H7 (cell line): ENCODE measurements at regions not wholly inside any gene's neighbourhood (a gene's known extent, or its start where the extent isn't known, plus 50 kb on each side); places are given as distances from the start of the nearest gene placed in this dataset.

ENCODE experiments used
- DNase-seq: peaks from one replicate; pipeline ENCODE4 v3.0.0; 2012
- H3K27me3 ChIP-seq: 2 replicates; pipeline ENCODE4 v1.6.0; 2011; ENCODE audit warnings: mild to moderate bottlenecking, low read length; ENCODE audit not compliant: control insufficient read depth, insufficient read depth
- H3K36me3 ChIP-seq: replicated peaks from 2 replicates; pipeline ENCODE4 v1.5.1; 2011; ENCODE audit warnings: low read length; ENCODE audit not compliant: control insufficient read depth, insufficient read depth
- H3K4me3 ChIP-seq: 2 replicates; pipeline ENCODE4 v1.5.1; 2011; ENCODE audit warnings: low read depth, mild to moderate bottlenecking, control low read depth, low read length, moderate library complexity; ENCODE audit not compliant: insufficient read depth

DNA sequence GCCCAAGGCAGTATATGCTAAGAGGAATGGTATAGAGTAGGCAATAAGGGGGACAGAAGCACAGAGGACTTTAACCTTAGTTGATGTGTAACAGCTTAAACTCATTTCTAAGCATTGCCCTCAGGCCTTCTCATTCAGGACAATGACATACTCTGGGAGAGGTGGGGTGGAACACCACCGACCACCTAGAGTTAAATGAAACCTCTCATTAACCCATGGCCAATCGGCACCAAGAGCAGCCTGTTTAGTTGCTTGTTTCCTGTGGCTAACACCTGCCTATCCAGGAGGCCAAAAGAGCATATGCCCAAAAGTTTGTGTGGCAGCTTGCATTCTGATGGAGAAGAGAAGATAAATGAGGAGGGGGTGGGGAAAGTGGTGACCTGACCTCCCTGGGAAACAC is 50.0 kb downstream of the PABIR2 start:
- Histone ChIP-seq H3K36me3 (no peaks in the 10 kb centered on the region), H3K27me3 (no peaks in the 10 kb centered on the region)
- no peak for DNase-seq

DNA sequence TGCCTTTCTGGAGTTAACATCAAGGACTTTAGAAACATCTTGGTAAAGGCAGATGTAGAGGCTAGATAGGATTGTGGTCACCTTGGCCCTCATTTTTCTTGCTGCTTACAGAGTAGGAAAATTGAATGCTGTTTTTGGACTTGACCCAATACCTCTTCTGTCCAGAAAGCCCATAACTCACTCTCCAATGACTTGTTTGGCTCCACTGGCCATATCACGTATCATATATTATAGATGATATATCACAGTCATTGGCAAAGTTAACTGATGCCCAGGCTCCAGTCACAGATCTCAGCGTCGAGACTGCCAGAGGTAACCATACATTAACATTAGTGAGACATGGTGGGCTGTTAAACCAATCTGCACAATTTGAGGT is 50.6 kb downstream of the PABIR2 start:
- Histone ChIP-seq H3K36me3 (no peaks in the 10 kb centered on the region), H3K27me3 (no peaks in the 10 kb centered on the region), H3K4me3 (no peak overlapping the region)
- DNase-seq: no peak

More for the DNA sequence above, 50.0 kb downstream of the PABIR2 start:
- H3K4me3 ChIP-seq: no peak overlapping the region

DNA sequence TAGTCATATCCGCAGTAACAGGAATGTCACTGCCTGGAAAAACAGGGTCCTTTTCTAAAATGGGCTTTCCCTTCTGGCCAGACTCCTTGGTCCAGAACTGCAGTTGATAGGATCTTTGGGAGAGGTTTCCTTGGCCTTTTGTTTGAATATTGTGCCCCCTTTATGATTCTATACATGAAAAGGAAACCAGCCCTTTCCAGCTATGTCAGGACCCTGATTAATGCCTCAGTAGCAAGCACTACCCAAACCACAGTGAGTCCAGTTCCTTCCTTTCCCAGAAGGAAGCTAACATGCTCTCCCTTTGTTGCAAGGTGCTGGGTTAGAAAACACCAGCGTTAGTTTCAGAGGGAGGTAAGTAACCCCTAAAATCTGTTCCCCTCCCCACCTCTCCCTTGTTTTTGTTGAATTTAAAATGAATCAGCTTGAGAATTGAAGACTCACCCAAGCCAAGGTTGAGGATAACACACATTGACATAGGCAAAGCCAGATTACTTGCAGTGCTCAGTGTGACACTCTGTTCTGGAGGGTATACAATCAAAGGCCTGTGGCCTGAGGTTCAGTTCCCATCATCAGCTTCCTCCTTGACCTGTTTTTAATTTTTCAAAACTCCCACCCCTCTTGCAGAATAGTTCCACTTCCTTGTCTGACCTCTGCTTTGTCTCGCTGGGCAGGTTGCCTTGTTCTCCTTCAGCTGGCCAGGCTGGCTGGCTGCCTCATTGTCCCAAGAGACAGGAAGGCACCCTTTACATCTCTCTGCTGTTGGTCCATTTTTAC is 51.2 kb downstream of the PABIR2 start:
- no peaks in the 10 kb centered on the region for H3K27me3 ChIP-seq
- H3K4me3 ChIP-seq: no peak overlapping the region
- H3K36me3 ChIP-seq: no peaks in the 10 kb centered on the region
- no peak for DNase-seq

DNA sequence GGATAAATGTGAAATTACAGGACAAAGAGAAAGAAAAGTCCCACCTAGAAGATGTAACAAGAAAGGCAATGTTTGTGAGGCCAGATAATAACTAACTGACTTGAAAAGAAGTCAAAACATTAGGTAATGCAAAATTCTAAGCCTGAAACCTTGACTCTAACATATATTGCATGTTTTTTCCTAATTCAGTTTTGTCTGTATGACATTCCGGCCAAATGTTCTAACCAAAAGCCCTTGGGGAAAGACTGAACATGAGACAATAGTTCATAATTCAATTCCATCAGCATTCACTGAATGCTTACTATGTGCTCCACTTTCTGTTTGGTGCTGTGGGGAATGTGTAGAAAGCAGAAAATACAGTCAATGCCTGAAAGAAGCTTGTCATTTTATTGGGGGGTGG is 53.9 kb downstream of the PABIR2 start:
- Histone ChIP-seq H3K36me3 (no peaks in the 10 kb centered on the region), H3K4me3 (no peak overlapping the region), H3K27me3 (no peaks in the 10 kb centered on the region)
- DNase-seq: no peak

DNA sequence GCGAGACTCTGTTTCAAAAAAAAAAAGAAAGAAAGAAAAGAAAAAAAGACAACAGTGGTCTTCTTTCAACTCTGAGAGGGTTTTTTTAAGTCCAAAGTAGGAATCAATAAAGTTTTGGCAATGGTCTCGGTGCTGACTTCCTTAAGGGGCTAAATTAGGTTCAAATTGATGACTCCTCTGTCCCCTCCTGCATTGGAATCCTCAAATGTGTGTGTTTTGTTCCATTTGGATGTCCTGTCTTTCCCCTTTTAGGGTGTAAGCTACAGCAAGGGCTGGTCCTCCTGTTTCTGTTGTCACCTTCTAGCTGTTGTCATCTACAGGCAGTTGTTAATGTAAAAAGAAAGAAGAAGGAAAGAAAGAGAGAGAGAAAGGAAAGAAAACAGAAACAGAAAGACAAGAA is 54.4 kb downstream of the PABIR2 start:
- no peaks in the 10 kb centered on the region for H3K36me3 ChIP-seq
- H3K4me3 ChIP-seq: no peak overlapping the region
- H3K27me3 ChIP-seq: no peaks in the 10 kb centered on the region
- DNase-seq: no peak

DNA sequence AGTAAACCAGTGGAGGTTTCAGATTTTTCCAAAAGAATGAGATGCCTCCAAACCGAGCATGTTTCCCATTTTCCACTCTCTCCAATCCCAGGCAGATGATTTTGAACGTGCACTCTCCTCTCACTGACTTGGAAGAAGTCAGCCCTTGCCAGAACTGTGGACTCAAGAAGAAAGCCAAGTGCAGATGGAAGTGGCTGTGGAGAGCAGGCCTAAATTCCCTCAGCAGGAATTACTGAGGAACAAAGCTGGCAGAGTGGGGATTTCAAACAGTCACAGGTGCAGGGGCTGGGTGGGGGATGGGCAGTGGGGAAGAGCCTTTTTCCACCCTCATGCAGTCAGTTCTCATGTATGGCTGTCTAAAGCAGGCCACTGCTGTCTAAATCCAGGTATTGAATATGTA is 55.3 kb downstream of the PABIR2 start:
- no peaks in the 10 kb centered on the region for H3K36me3 ChIP-seq
- DNase-seq: no peak
- H3K27me3 ChIP-seq: no peaks in the 10 kb centered on the region
- H3K4me3 ChIP-seq: no peak overlapping the region

DNA sequence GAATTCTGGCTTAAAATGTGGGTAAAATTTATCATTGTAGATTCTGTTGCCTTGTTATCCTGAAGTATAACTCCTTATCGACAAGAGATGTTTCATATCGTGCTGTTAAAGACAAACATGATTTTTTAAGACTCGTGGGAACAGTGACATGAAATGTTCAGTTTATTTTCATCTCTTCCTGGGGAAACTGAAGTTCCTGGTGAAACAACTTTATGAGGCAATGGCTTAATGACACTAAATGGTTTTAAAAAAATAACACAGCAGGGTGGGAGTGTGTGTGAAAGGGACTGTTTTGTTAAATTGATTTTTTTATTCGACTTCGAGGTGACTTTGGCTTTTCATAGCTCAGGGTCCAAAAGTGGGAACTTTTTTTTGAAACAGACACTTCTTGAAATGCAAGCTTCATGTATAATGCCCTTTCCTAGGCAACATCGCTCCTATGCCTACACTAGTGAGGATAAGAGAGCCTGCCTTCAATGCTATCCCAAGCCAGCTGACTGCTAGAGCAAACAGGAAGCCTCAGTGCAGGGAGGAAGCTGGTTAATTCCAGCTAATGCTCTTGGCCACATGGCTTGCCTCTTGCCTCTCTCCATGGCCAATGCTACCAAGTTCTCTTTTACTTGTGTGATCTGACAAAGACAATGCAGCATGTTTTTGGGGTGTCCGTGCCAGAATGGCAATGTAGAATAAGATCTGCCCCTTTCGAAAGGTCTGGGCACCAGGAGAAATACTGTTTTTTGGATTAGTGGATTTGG is 57.8 kb downstream of the PABIR2 start:
- Histone ChIP-seq H3K4me3 (no peak overlapping the region), H3K36me3 (no peaks in the 10 kb centered on the region), H3K27me3 (no peaks in the 10 kb centered on the region)
- no peak for DNase-seq

DNA sequence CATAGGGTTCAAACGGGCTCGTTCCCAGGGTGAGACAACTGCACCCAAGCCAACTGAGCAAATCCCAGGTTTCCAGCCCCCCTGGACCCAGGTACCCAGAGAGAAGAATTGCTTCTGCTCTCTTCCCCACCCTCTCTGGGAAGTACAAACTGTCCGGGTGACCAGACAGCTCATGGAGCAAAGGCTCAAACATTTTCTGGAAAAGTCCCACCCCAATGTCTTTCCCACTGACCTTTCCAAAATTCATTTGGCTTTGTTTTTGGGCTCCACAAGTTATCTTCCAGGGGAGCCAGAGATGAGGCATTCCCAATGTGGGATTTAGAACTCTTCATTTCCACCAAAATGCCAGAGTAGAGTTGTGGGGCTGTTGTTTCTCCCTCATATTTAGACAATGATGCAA is 58.6 kb downstream of the PABIR2 start:
- H3K36me3 ChIP-seq: no peaks in the 10 kb centered on the region
- no peaks in the 10 kb centered on the region for H3K27me3 ChIP-seq
- H3K4me3 ChIP-seq: no peak overlapping the region
- DNase-seq: no peak

DNA sequence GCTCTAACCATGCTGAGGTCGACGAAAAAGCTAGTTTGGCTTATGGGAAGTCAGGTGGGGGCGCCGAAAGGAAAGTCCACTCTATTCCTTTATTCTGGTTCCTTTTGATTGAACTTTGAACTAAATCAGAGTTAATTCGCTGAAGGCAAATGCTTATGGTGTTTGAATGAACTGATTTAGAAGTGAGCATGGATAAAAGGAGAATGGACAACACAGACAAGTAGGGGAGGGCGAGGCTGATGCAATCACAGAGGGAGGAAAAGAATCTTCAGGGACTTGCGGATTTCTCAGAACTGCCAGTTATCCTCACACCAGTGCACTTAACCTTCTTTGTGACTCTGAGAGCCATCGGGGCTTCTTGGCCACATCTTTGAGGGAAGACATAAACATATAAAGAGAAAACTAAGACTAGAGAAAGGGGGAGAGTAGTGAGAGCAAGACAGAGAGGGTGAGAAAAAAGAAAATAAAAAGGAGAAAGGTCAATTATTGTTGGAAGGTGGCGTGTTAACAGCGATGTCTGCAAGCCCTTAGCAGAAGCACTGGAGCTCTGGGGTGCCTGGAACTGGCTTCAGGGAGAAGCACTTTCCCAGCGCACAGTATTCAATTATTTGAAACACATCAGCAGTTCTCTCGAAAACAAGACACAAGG is 59.2 kb downstream of the PABIR2 start:
- Histone ChIP-seq H3K36me3 (no peaks in the 10 kb centered on the region), H3K4me3 (no peak overlapping the region), H3K27me3 (no peaks in the 10 kb centered on the region)
- no peak for DNase-seq

DNA sequence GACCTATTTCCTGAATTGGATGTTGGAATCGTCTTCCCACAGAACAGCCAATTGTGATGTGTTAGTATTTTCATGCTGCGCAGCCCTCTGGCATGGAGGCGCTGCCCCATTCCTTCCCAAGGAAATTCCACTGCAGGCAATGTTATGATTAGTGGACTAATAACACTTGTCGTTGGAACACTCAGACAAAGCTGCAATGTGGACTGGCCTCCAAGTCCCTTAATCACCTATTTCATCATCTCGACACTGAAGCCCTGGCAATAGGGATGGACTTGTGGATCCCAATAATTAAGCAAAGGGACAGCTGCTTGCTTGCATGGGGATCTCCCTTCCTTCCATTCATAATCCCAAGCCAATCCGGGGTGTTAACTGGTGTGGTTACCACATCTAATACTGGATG is 59.9 kb downstream of the PABIR2 start:
- Histone ChIP-seq H3K4me3 (no peak overlapping the region), H3K36me3 (no peaks in the 10 kb centered on the region)
- no peak for DNase-seq

DNA sequence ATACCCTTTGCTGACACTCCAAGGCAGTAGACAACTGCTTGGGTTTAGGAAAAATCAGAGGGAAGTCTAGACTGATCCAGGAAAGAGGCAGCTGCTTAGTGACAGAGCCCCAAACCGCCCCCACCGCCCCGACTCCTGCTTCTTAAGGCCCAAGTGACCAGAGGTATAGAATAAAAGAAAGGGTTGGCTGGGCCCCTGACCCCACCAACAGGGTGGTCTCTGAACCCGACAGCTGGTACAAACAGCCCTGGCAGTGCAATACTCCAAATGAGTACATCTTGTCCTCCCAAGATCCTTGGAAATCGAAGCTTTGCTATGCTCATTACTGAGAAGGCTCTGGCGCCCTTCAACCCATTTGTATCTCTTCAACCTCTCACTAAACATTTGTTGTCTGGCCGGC is 60.6 kb downstream of the PABIR2 start:
- H3K36me3 ChIP-seq: no peaks in the 10 kb centered on the region
- H3K4me3 ChIP-seq: no peak overlapping the region
- no peak for DNase-seq
- H3K27me3 ChIP-seq: no peaks in the 10 kb centered on the region

More for the DNA sequence above, 59.9 kb downstream of the PABIR2 start:
- no peaks in the 10 kb centered on the region for H3K27me3 ChIP-seq

DNA sequence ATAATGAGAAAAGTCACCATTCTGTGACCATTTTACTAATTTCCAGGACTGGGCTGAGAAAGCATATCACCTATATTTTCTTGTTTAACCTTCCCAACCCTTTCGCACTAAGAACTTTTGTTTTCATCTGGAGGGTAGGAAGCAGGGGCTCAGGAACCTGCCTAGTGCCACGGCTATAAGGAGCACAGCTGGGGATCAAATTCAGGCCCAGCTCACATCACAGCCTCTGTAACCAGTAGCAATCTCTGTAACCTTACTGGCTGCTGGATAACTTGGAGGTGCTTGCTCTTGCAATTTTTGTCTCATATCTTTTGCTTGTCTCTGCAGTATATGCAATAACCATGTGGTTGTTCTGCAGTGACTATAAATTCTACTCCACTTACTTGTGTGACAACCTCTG is 62.0 kb downstream of the PABIR2 start:
- DNase-seq: no peak

DNA sequence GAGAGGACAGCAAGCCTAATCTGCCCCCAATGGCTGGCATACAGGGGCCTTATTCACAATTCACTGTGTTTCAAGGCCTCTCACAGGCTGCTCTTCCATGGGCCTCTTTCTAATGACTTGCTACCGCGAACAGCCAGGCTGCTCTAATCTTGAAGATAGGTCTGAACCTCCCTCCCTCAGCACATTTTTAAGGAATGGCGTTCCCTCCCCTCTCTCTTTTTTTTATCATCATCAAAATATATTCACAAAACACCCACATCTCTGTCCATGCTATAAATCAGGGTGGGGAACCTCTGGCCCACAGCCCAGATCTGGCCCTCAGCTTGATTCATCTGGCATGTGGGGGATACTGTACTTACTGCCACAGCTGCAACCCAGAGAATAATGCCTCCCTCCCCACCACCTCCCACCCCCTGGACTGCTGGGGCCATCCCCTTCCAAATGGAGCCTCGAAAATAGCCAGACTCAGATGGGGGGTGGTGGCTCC is 62.5 kb downstream of the PABIR2 start:
- H3K36me3 ChIP-seq: no peaks in the 10 kb centered on the region
- no peak overlapping the region for H3K4me3 ChIP-seq
- DNase-seq: no peak
- H3K27me3 ChIP-seq: no peaks in the 10 kb centered on the region

More for the DNA sequence above, 62.0 kb downstream of the PABIR2 start:
- Histone ChIP-seq H3K36me3 (no peaks in the 10 kb centered on the region), H3K27me3 (no peaks in the 10 kb centered on the region), H3K4me3 (no peak overlapping the region)

DNA sequence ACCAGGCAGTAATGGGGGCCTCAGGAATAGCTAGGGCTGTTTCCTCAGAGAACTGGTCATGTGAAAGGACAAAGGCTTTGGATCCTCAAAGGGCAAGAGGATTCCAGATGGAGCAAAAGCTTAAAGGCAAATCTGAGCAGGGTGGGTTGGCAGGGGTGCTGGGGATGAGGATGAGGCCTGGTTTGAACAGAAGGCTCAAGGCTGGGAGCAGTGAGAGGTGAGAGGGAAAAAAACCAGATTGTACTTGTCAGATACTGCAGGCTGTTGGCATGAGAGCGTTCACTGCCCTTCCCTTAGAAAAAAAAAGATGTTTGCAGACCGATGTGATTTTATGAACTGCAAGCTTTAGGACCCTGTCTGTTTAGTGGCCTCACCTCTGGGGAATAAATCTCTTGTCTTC is 63.4 kb downstream of the PABIR2 start:
- no peak overlapping the region for H3K4me3 ChIP-seq

DNA sequence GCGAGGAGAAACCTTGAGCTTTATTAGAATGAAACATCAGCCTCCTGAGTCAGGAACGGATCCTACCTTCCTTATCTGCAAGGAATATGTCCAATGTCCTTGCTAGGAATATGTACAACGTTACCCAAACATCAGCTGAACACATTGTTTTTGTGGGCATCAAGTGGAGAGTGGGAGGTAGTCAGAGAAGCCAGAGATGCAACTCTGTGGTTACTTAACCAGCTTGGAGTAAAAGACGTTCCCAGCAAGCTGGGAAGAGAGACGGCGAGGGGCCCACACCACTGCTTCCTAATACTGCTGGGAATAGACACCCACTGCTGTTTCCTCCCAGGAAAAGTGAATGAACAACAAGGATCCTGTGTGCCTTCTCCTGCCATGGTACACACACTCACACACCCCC is 64.3 kb downstream of the PABIR2 start:
- Histone ChIP-seq H3K27me3 (no peaks in the 10 kb centered on the region), H3K36me3 (no peaks in the 10 kb centered on the region), H3K4me3 (no peak overlapping the region)
- no peak for DNase-seq

More for the DNA sequence above, 63.4 kb downstream of the PABIR2 start:
- no peaks in the 10 kb centered on the region for H3K36me3 ChIP-seq
- H3K27me3 ChIP-seq: no peaks in the 10 kb centered on the region
- no peak for DNase-seq
